ENCODE measurements at regions not wholly inside any gene's neighbourhood (a gene's known extent, or its start where the extent isn't known, plus 50 kb on each side); places are given as distances from the start of the nearest gene placed in this dataset.

- TF ChIP-seq, protein P1, sequence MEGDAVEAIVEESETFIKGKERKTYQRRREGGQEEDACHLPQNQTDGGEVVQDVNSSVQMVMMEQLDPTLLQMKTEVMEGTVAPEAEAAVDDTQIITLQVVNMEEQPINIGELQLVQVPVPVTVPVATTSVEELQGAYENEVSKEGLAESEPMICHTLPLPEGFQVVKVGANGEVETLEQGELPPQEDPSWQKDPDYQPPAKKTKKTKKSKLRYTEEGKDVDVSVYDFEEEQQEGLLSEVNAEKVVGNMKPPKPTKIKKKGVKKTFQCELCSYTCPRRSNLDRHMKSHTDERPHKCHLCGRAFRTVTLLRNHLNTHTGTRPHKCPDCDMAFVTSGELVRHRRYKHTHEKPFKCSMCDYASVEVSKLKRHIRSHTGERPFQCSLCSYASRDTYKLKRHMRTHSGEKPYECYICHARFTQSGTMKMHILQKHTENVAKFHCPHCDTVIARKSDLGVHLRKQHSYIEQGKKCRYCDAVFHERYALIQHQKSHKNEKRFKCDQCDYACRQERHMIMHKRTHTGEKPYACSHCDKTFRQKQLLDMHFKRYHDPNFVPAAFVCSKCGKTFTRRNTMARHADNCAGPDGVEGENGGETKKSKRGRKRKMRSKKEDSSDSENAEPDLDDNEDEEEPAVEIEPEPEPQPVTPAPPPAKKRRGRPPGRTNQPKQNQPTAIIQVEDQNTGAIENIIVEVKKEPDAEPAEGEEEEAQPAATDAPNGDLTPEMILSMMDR (IDR thresholded peaks at IDR 0.05; ENCODE audit: insufficient read depth, low read depth, low read length), result no peak
- TF ChIP-seq EZH2 (IDR thresholded peaks at IDR 0.05; ENCODE audit: insufficient read depth, low read length), result no peak
These were observed 441.7 kb downstream of the TBL1XR1 start for GRCh38 chr3:176755552-176755951.

Data from astrocyte (in vitro differentiated cells and primary cell).